Tibial nerve (tissue), 4 donors: ENCODE measurements at regions not wholly inside any gene's neighbourhood (a gene's known extent, or its start where the extent isn't known, plus 50 kb on each side); places are given as distances from the start of the nearest gene placed in this dataset.

ENCODE experiments used
- EP300 ChIP-seq, 2 donors: sonication (generic); formaldehyde crosslinking; IDR thresholded peaks; one replicate each; pipeline ENCODE4 v1.6.1; 2017; ENCODE audit warnings: antibody characterized with exemption in 2 of 2, mild to moderate bottlenecking in 1 of 2
- POLR2A ChIP-seq, 2 donors: fragments of 450-650 bp; IDR thresholded peaks; one replicate each; pipeline ENCODE4 v1.6.1; 2017; ENCODE audit warnings: antibody characterized with exemption in 2 of 2, mild to moderate bottlenecking in 2 of 2, moderate library complexity in 2 of 2
- TF ChIP-seq, protein P1 (sequence below), 5 experiments: fragments of 200-600 bp in 3 of 5; fragments of 450-650 bp in 2 of 5; sonication (generic) in 3 of 5; IDR thresholded peaks; one replicate each; pipeline ENCODE4 v1.5.1; 2016 to 2019; ENCODE audit warnings: antibody characterized with exemption in 5 of 5, mild to moderate bottlenecking in 3 of 5, moderate library complexity in 2 of 5

DNA sequence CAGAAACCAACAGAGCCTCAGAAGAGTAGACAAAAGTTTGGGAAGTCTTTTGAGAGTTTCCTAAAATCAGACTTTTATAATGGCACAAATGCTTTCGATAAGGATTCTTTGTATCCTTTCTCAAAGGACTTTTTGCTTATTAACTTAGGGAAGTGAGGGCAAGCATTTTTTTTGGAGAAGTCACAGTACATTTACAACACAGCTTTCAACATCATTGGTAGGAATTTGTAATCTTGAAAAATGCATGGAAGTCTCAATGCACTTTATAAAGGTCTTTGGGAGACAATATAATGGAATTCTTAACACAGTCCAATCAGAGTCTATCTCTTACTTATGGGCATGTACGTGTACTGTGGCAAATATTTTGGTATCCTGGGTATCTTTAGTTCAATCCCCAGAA lies 325.8 kb upstream of the NR5A2 start:
- no peak for TF ChIP-seq EP300 (IDR thresholded peaks at IDR 0.05)
- no peak for TF ChIP-seq POLR2A (IDR thresholded peaks at IDR 0.05)
- TF ChIP-seq, protein P1, sequence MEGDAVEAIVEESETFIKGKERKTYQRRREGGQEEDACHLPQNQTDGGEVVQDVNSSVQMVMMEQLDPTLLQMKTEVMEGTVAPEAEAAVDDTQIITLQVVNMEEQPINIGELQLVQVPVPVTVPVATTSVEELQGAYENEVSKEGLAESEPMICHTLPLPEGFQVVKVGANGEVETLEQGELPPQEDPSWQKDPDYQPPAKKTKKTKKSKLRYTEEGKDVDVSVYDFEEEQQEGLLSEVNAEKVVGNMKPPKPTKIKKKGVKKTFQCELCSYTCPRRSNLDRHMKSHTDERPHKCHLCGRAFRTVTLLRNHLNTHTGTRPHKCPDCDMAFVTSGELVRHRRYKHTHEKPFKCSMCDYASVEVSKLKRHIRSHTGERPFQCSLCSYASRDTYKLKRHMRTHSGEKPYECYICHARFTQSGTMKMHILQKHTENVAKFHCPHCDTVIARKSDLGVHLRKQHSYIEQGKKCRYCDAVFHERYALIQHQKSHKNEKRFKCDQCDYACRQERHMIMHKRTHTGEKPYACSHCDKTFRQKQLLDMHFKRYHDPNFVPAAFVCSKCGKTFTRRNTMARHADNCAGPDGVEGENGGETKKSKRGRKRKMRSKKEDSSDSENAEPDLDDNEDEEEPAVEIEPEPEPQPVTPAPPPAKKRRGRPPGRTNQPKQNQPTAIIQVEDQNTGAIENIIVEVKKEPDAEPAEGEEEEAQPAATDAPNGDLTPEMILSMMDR (IDR thresholded peaks at IDR 0.05), result no peak
